ENCODE measurements at regions not wholly inside any gene's neighbourhood (a gene's known extent, or its start where the extent isn't known, plus 50 kb on each side); places are given as distances from the start of the nearest gene placed in this dataset.

DNA sequence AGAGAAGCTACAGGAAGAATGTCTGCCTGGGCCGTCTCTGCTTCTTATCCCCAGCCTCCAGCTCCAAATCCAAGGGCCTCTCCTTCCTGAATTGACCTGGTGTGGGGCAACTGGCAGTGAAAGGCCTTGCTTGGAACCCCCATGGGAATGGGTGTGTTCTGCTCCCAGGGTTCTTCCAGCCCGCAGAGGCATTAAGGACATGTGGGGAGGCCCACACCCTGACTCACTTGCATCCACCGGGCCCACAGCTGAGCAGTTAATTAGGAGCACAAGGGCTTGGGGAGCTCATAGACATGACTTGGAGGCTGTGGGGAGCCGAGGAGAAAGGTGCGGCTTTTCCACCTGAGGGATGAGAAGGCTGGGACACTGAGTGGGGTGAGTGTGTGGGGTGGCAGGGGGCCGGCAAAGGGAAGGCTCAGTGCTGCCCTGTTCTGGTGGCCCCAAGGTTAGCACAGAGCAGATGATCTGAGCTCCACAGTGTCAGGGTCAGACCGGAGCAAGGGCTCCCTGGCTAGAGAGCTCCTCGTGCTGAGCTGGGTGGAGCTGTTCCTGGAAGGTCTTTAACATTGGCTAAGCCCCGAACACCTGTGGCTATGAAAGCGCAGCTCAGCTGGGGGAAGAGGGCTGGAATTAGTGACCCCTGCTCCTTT is 64.5 kb upstream of the NECTIN1 start:
- POLR2A ChIA-PET: no interaction called here
- FAIRE-seq: no peak
- H3K27me3 ChIP-seq (ENCODE audit: control insufficient read depth in 2 of 2, insufficient read depth in 2 of 2, low read length in 2 of 2): no peaks in the 10 kb centered on the region
- no peak overlapping the region for H3K27ac ChIP-seq (ENCODE audit: insufficient read depth, low read depth, low read length)
- BruUV-seq (replicated peaks): no TSS peak
- no peak overlapping the region for H2AFZ ChIP-seq (ENCODE audit: low read depth, low read length)
- H4K20me1 ChIP-seq (replicated peaks; ENCODE audit: control insufficient read depth, extremely low read depth, insufficient read depth, low read length): no peaks in the 10 kb centered on the region
- H3K4me3 ChIP-seq (replicated peaks in 1 of 3; ENCODE audit: insufficient read depth in 1 of 3, low read depth in 1 of 3, low read length in 3 of 3): no peak overlapping the region
- no peaks in the 10 kb centered on the region for H3K9me3 ChIP-seq (replicated peaks; ENCODE audit: control insufficient read depth, insufficient read depth, low read length)
- CTCF ChIA-PET: no interaction called here
- no peaks in the 10 kb centered on the region for H3K79me2 ChIP-seq (ENCODE audit: control insufficient read depth, insufficient read depth, low read length)
- no peaks in the 10 kb centered on the region for H3K36me3 ChIP-seq (ENCODE audit: control insufficient read depth in 2 of 2, extremely low read depth in 1 of 2, insufficient read depth in 2 of 2, low read length in 2 of 2)
- intact Hi-C loops (cut with micrococcal nuclease): no loop called here
- H3K4me1 ChIP-seq (ENCODE audit: control insufficient read depth, extremely low read depth, insufficient read depth, low read length): no peaks in the 10 kb centered on the region
- no peak overlapping the region for H3K9ac ChIP-seq (replicated peaks; ENCODE audit: extremely low read depth, insufficient read depth, low read length)
- no peaks in the 10 kb centered on the region for H3K9me1 ChIP-seq (replicated peaks; ENCODE audit: control insufficient read depth, extremely low read depth, insufficient read depth, low read length)
- TF ChIP-seq EZH2 (IDR thresholded peaks at IDR 0.05; ENCODE audit: borderline replicate concordance, low read depth, low read length, severe bottlenecking) (no peak), JUN (IDR thresholded peaks at IDR 0.05; ENCODE audit: borderline replicate concordance, insufficient read depth, insufficient read length, low read depth) (no peak), FOS (IDR thresholded peaks at IDR 0.05; ENCODE audit: borderline replicate concordance, insufficient read depth, low read length) (no peak), POLR2A (IDR thresholded peaks at IDR 0.05; ENCODE audit: low read depth, low read length) (no peak), MYC (IDR thresholded peaks at IDR 0.05; ENCODE audit: low read depth, low read length) (no peak), GATA2 (IDR thresholded peaks at IDR 0.05; ENCODE audit: insufficient read depth, insufficient read length, low read depth, low read length) (no peak)
- TF ChIP-seq, protein P1, sequence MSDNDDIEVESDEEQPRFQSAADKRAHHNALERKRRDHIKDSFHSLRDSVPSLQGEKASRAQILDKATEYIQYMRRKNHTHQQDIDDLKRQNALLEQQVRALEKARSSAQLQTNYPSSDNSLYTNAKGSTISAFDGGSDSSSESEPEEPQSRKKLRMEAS (IDR thresholded peaks at IDR 0.05; ENCODE audit: insufficient read depth, insufficient read length): no peak
- TF ChIP-seq, protein P2, sequence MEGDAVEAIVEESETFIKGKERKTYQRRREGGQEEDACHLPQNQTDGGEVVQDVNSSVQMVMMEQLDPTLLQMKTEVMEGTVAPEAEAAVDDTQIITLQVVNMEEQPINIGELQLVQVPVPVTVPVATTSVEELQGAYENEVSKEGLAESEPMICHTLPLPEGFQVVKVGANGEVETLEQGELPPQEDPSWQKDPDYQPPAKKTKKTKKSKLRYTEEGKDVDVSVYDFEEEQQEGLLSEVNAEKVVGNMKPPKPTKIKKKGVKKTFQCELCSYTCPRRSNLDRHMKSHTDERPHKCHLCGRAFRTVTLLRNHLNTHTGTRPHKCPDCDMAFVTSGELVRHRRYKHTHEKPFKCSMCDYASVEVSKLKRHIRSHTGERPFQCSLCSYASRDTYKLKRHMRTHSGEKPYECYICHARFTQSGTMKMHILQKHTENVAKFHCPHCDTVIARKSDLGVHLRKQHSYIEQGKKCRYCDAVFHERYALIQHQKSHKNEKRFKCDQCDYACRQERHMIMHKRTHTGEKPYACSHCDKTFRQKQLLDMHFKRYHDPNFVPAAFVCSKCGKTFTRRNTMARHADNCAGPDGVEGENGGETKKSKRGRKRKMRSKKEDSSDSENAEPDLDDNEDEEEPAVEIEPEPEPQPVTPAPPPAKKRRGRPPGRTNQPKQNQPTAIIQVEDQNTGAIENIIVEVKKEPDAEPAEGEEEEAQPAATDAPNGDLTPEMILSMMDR (IDR thresholded peaks at IDR 0.05; ENCODE audit: extremely low read depth in 1 of 2, insufficient read depth in 1 of 2, low read depth in 1 of 2, low read length in 2 of 2): no peak
- DNase-seq (ENCODE audit: low read depth, low spot score): no peak
- H3K4me2 ChIP-seq (ENCODE audit: insufficient read depth, low read length): no peak overlapping the region
- dilution Hi-C loops (cut with MboI; ENCODE audit: extremely low pct_ligation_motif_present, low sequenced_read_pairs): no loop called here

Data from endothelial cell of umbilical vein (primary cell).